PC-3 (cell line): ENCODE measurements at regions not wholly inside any gene's neighbourhood (a gene's known extent, or its start where the extent isn't known, plus 50 kb on each side); places are given as distances from the start of the nearest gene placed in this dataset.

Source experiments
- CTCF ChIP-seq: fragments of 300-600 bp; sonication (generic); conservative IDR thresholded peaks from 2 replicates; pipeline ENCODE4 v1.5.1; 2017; ENCODE audit warnings: antibody characterized with exemption, low read depth, mild to moderate bottlenecking, low read length
- EZH2 ChIP-seq: fragments of 300-600 bp; sonication (generic); IDR thresholded peaks from one replicate; pipeline ENCODE4 v1.6.1; 2017; ENCODE audit warnings: antibody characterized with exemption, mild to moderate bottlenecking, low read length; ENCODE audit not compliant: unreplicated experiment
- EZH2phosphoT487 ChIP-seq: fragments of 300-600 bp; sonication (generic); IDR thresholded peaks from 2 replicates; pipeline ENCODE4 v1.6.1; 2018; ENCODE audit warnings: mild to moderate bottlenecking, antibody characterized with exemption, low read length, borderline replicate concordance

GRCh38 chr2:118773826-118774225, 73.6 kb downstream of the EN1 start:
- TF ChIP-seq CTCF (no peak), EZH2phosphoT487 (no peak), EZH2 (no peak)
